Ascending aorta (tissue), 2 donors: ENCODE measurements at regions not wholly inside any gene's neighbourhood (a gene's known extent, or its start where the extent isn't known, plus 50 kb on each side); places are given as distances from the start of the nearest gene placed in this dataset.

Experiments
- DNase-seq, 2 donors: peaks; one replicate each; pipeline ENCODE4 v3.0.0-alpha.2; 2019; ENCODE audit warnings: low spot score in 2 of 2
- H3K27ac ChIP-seq, 2 donors: fragments of 200-600 bp; sonication (generic); one replicate each; pipeline ENCODE4 v1.5.1; 2016 to 2017; ENCODE audit warnings: mild to moderate bottlenecking in 1 of 2
- H3K27me3 ChIP-seq: fragments of 200-600 bp; sonication (generic); one replicate; pipeline ENCODE4 v1.5.1; 2017
- H3K36me3 ChIP-seq, 2 donors: fragments of 200-600 bp; sonication (generic); one replicate each; pipeline ENCODE4 v1.5.1; 2016
- H3K4me1 ChIP-seq, 2 donors: fragments of 200-600 bp; sonication (generic); one replicate each; pipeline ENCODE4 v1.5.1; 2016 to 2017; ENCODE audit warnings: mild to moderate bottlenecking in 1 of 2
- H3K4me3 ChIP-seq, 2 donors: fragments of 200-600 bp; sonication (generic); one replicate each; pipeline ENCODE4 v1.5.1; 2016 to 2017; ENCODE audit warnings: mild to moderate bottlenecking in 1 of 2
- H3K9me3 ChIP-seq, 2 donors: fragments of 200-600 bp; sonication (generic); one replicate each; pipeline ENCODE4 v1.5.1; 2016
- CTCF ChIP-seq, 3 experiments: fragments of 200-600 bp in 2 of 3; fragments of 450-650 bp in 1 of 3; sonication (generic) in 2 of 3; IDR thresholded peaks; one replicate each; pipeline ENCODE4 v1.5.1; 2016 to 2019; ENCODE audit warnings: antibody characterized with exemption in 3 of 3, mild to moderate bottlenecking in 1 of 3, moderate library complexity in 1 of 3
- intact Hi-C: fragments of 100-400 bp; cut with DNase I; formaldehyde crosslinking; loops from one replicate; pipeline ENCODE4 v1.15.1; 2023

- H3K27ac ChIP-seq = no peak overlapping the region
- no peak for DNase-seq
- intact Hi-C loops = no loop called here
- H3K4me1 ChIP-seq = no peaks in the 10 kb centered on the region
- no peaks in the 10 kb centered on the region for H3K9me3 ChIP-seq
- H3K4me3 ChIP-seq = no peak overlapping the region
- no peak for TF ChIP-seq CTCF (IDR thresholded peaks at IDR 0.05)
- H3K27me3 ChIP-seq = no peaks in the 10 kb centered on the region
- no peaks in the 10 kb centered on the region for H3K36me3 ChIP-seq
These were observed 643.8 kb downstream of the SORCS1 start for GRCh38 chr10:106520698-106521097.

GRCh38 chr10:106519376-106520030, 645.0 kb downstream of the SORCS1 start:
- H3K9me3 ChIP-seq = no peaks in the 10 kb centered on the region
- intact Hi-C loops = no loop called here
- TF ChIP-seq CTCF (IDR thresholded peaks at IDR 0.05) = no peak
- H3K36me3 ChIP-seq = no peaks in the 10 kb centered on the region
- no peak overlapping the region for H3K27ac ChIP-seq
- DNase-seq = no peak
- no peaks in the 10 kb centered on the region for H3K27me3 ChIP-seq
- no peaks in the 10 kb centered on the region for H3K4me1 ChIP-seq
- H3K4me3 ChIP-seq = no peak overlapping the region

- Histone ChIP-seq H3K9me3 (no peaks in the 10 kb centered on the region), H3K27me3 (no peaks in the 10 kb centered on the region), H3K4me1 (no peaks in the 10 kb centered on the region), H3K4me3 (no peak overlapping the region), H3K27ac (no peak overlapping the region), H3K36me3 (no peaks in the 10 kb centered on the region)
- TF ChIP-seq CTCF (IDR thresholded peaks at IDR 0.05) = no peak
- no peak for DNase-seq
- intact Hi-C loops = no loop called here
These were observed 649.2 kb downstream of the SORCS1 start for GRCh38 chr10:106515206-106515790.

- no peak for DNase-seq
- no peak for TF ChIP-seq CTCF (IDR thresholded peaks at IDR 0.05)
- no peaks in the 10 kb centered on the region for H3K27me3 ChIP-seq
- no peaks in the 10 kb centered on the region for H3K36me3 ChIP-seq
- no peaks in the 10 kb centered on the region for H3K9me3 ChIP-seq
- no peak overlapping the region for H3K27ac ChIP-seq
- intact Hi-C loops = no loop called here
- H3K4me3 ChIP-seq = no peak overlapping the region
- no peaks in the 10 kb centered on the region for H3K4me1 ChIP-seq
These were observed 651.1 kb downstream of the SORCS1 start for GRCh38 chr10:106513352-106513771.

- H3K27me3 ChIP-seq = no peaks in the 10 kb centered on the region
- no peak for TF ChIP-seq CTCF (IDR thresholded peaks at IDR 0.05)
These were observed 652.6 kb downstream of the SORCS1 start for GRCh38 chr10:106511917-106512316.

More at GRCh38 chr10:106511917-106512316, 652.6 kb downstream of the SORCS1 start:
- no peaks in the 10 kb centered on the region for H3K4me1 ChIP-seq
- H3K9me3 ChIP-seq = no peaks in the 10 kb centered on the region
- intact Hi-C loops = no loop called here
- H3K36me3 ChIP-seq = no peaks in the 10 kb centered on the region
- no peak for DNase-seq
- H3K27ac ChIP-seq = no peak overlapping the region
- H3K4me3 ChIP-seq = no peak overlapping the region
